HUES64 (cell line): ENCODE measurements at regions not wholly inside any gene's neighbourhood (a gene's known extent, or its start where the extent isn't known, plus 50 kb on each side); places are given as distances from the start of the nearest gene placed in this dataset.
"Not testable (repeated sequence)": the region's sequence is repeated elsewhere in the genome, so short reads cannot be mapped to it uniquely, and the experiment has no call there.

Source experiments
- H3K27ac ChIP-seq: 2 replicates; pipeline ENCODE4 v1.7.0; 2013; ENCODE audit warnings: low read depth, low read length, inconsistent platforms
- H3K27me3 ChIP-seq: 2 replicates; pipeline ENCODE4 v1.6.1; 2013; ENCODE audit warnings: mild to moderate bottlenecking, low read length; ENCODE audit not compliant: insufficient read depth
- H3K36me3 ChIP-seq: 2 replicates; pipeline ENCODE4 v1.6.1; 2013; ENCODE audit warnings: mild to moderate bottlenecking, low read length; ENCODE audit not compliant: insufficient read depth
- H3K4me1 ChIP-seq: 2 replicates; pipeline ENCODE4 v1.6.1; 2013; ENCODE audit warnings: mild to moderate bottlenecking, low read length, moderate library complexity; ENCODE audit not compliant: insufficient read depth
- H3K4me3 ChIP-seq: 2 replicates; pipeline ENCODE4 v1.5.1; 2013; ENCODE audit warnings: mild to moderate bottlenecking, low read length, moderate library complexity
- H3K9ac ChIP-seq: 2 replicates; pipeline ENCODE4 v1.6.1; 2013; ENCODE audit warnings: mild to moderate bottlenecking, low read depth, low read length
- H3K9me3 ChIP-seq: 2 replicates; pipeline ENCODE4 v1.6.1; 2013; ENCODE audit warnings: low read depth, low read length; ENCODE audit not compliant: insufficient read depth
- WGBS: fragments of 150-250, 120-280 bp; methylation state at CpG from one replicate; pipeline ENCODE4 v1.1.7; 2013; ENCODE audit warnings: missing lambda C conversion rate; 5-methylcytosine and 5-hydroxymethylcytosine counted together

GRCh38 chr15:84153655-84154140 is 81.9 kb upstream of the GOLGA6L4 start:
- H3K27ac ChIP-seq, H3K9ac ChIP-seq, H3K36me3 ChIP-seq, H3K4me1 ChIP-seq, H3K27me3 ChIP-seq, H3K4me3 ChIP-seq, H3K9me3 ChIP-seq: not testable (repeated sequence)
- WGBS: 93% methylated on average over 11 of the region's 11 CpGs

GRCh38 chr15:84154314-84154713 is 81.3 kb upstream of the GOLGA6L4 start:
- H3K9ac ChIP-seq, H3K4me1 ChIP-seq, H3K27ac ChIP-seq, H3K4me3 ChIP-seq, H3K27me3 ChIP-seq, H3K36me3 ChIP-seq, H3K9me3 ChIP-seq: not testable (repeated sequence)
- WGBS: 79% methylated on average over 6 of the region's 8 CpGs

GRCh38 chr15:84154787-84155186 is 80.8 kb upstream of the GOLGA6L4 start:
- not testable (repeated sequence) for H3K9me3 ChIP-seq, H3K4me3 ChIP-seq, H3K36me3 ChIP-seq, H3K27me3 ChIP-seq, H3K9ac ChIP-seq, H3K27ac ChIP-seq, H3K4me1 ChIP-seq
- WGBS: 89% methylated on average over 9 of the region's 9 CpGs

GRCh38 chr15:84155792-84156587 is 79.6 kb upstream of the GOLGA6L4 start:
- not testable (repeated sequence) for H3K27me3 ChIP-seq, H3K4me3 ChIP-seq, H3K4me1 ChIP-seq, H3K36me3 ChIP-seq, H3K9ac ChIP-seq, H3K27ac ChIP-seq, H3K9me3 ChIP-seq
- WGBS: 63% methylated on average over 21 of the region's 22 CpGs

GRCh38 chr15:84156588-84156840 is 79.1 kb upstream of the GOLGA6L4 start:
- not testable (repeated sequence) for H3K4me1 ChIP-seq, H3K36me3 ChIP-seq, H3K9ac ChIP-seq, H3K9me3 ChIP-seq, H3K27me3 ChIP-seq, H3K4me3 ChIP-seq, H3K27ac ChIP-seq
- whole genome bisulfite sequencing: 69% methylated on average over 3 of the region's 3 CpGs

GRCh38 chr15:84157056-84157632 is 78.4 kb upstream of the GOLGA6L4 start:
- not testable (repeated sequence) for H3K4me3 ChIP-seq, H3K9ac ChIP-seq, H3K9me3 ChIP-seq, H3K27ac ChIP-seq, H3K27me3 ChIP-seq, H3K36me3 ChIP-seq, H3K4me1 ChIP-seq
- 98% methylated on average over 11 of the region's 11 CpGs for WGBS

- H3K27me3 ChIP-seq, H3K4me1 ChIP-seq, H3K4me3 ChIP-seq, H3K9me3 ChIP-seq, H3K36me3 ChIP-seq, H3K9ac ChIP-seq, H3K27ac ChIP-seq: not testable (repeated sequence)
- 88% methylated on average over 3 of the region's 3 CpGs for WGBS
These were observed 77.7 kb upstream of the GOLGA6L4 start for GRCh38 chr15:84157857-84158256.

GRCh38 chr15:84159346-84160269 is 76.0 kb upstream of the GOLGA6L4 start:
- H3K4me3 ChIP-seq, H3K9ac ChIP-seq, H3K4me1 ChIP-seq, H3K36me3 ChIP-seq, H3K27me3 ChIP-seq, H3K27ac ChIP-seq, H3K9me3 ChIP-seq: not testable (repeated sequence)
- 87% methylated on average over 17 of the region's 17 CpGs for WGBS

- not testable (repeated sequence) for H3K4me3 ChIP-seq, H3K27me3 ChIP-seq, H3K36me3 ChIP-seq, H3K4me1 ChIP-seq, H3K9ac ChIP-seq, H3K9me3 ChIP-seq, H3K27ac ChIP-seq
- 83% methylated on average over 8 of the region's 8 CpGs for whole genome bisulfite sequencing
These were observed 70.9 kb upstream of the GOLGA6L4 start for GRCh38 chr15:84164423-84165292.

GRCh38 chr15:84170029-84170428 is 65.5 kb upstream of the GOLGA6L4 start:
- not testable (repeated sequence) for H3K9me3 ChIP-seq, H3K36me3 ChIP-seq, H3K4me3 ChIP-seq, H3K27me3 ChIP-seq, H3K9ac ChIP-seq, H3K4me1 ChIP-seq, H3K27ac ChIP-seq
- WGBS: no CpG with 5 or more reads among the region's 19 CpGs

GRCh38 chr15:84173231-84173610 is 62.4 kb upstream of the GOLGA6L4 start:
- not testable (repeated sequence) for H3K4me3 ChIP-seq

More at GRCh38 chr15:84173231-84173610, 62.4 kb upstream of the GOLGA6L4 start:
- not testable (repeated sequence) for H3K4me1 ChIP-seq, H3K9me3 ChIP-seq, H3K27me3 ChIP-seq, H3K36me3 ChIP-seq, H3K27ac ChIP-seq, H3K9ac ChIP-seq
- 13% methylated on average over 6 of the region's 22 CpGs for WGBS
